ENCODE measurements at regions not wholly inside any gene's neighbourhood (a gene's known extent, or its start where the extent isn't known, plus 50 kb on each side); places are given as distances from the start of the nearest gene placed in this dataset.

- TF ChIP-seq CTCF (IDR thresholded peaks at IDR 0.05), result no peak
- no peak for TF ChIP-seq POLR2A (IDR thresholded peaks at IDR 0.05)
- WGBS, 4 donors, result 43 to 53% (median 48%) methylated on average over 3 of the region's 3 CpGs
- DNase-seq, result no peak
- no peak overlapping the region for H3K4me3 ChIP-seq
- no peaks in the 10 kb centered on the region for H3K9me3 ChIP-seq (replicated peaks in 1 of 3)
- H3K27ac ChIP-seq, result no peak overlapping the region
- intact Hi-C loops (cut with DNase I), result no loop called here
- H3K27me3 ChIP-seq, result peaks cover 4% of the 10 kb centered on the region
- H3K4me1 ChIP-seq (replicated peaks in 1 of 2), result no peaks in the 10 kb centered on the region
- no peaks in the 10 kb centered on the region for H3K36me3 ChIP-seq (replicated peaks in 1 of 2)
Observed at GRCh38 chr4:110799211-110799610, 176.3 kb upstream of the PITX2 start.

DNA sequence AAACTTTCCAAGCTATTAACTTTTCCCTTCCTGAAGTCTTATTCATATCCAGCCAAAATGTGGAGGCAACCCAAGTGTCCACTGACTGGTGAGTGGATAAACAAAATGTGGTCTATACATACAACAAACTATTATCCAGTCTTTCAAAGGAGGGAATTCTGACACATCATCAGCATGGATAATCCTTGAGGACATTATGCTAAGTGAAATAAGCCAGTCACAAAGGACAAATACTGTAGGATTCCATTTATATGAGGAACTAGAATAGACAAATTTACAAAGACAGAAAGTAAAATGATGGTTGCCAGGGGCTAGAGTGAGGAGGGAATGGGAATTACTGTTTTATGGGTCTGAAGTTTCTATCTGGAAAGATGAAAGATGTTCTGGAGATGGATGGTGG is 178.7 kb upstream of the PITX2 start:
- no peaks in the 10 kb centered on the region for H3K4me1 ChIP-seq (replicated peaks in 1 of 2)
- no peak for DNase-seq
- intact Hi-C loops (cut with DNase I), result no loop called here
- H3K27me3 ChIP-seq, result peaks cover 4% of the 10 kb centered on the region
- no peak overlapping the region for H3K4me3 ChIP-seq
- H3K9me3 ChIP-seq (replicated peaks in 1 of 3), result no peaks in the 10 kb centered on the region
- H3K36me3 ChIP-seq (replicated peaks in 1 of 2), result no peaks in the 10 kb centered on the region
- TF ChIP-seq CTCF (IDR thresholded peaks at IDR 0.05) (no peak), POLR2A (IDR thresholded peaks at IDR 0.05) (no peak)
- H3K27ac ChIP-seq, result no peak overlapping the region

DNA sequence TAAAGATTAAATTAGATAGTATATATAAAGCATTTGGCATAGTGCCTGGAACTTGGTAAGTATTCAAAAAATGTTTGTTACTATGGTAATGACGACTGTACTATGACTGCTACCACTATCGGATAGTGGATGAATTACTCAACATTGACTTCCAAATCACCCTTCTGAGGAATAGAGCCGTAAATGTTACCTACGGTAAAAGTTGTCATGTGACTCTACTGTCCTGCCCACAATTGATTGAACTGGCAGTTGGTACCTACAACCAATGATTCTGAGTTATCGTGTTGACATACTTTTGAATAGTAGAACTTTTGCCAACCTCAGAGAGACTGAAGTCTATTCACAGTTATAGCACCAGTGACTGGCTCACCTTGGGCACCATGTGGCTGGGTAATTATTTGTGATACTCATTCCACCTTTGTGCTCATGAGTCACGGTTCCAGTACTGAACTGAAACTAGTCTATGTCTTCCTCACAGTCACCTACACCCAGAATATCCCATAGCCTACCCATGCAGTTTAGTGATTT is 185.5 kb upstream of the PITX2 start:
- Histone ChIP-seq H3K9me3 (replicated peaks in 1 of 3) (no peaks in the 10 kb centered on the region), H3K27me3 (no peaks in the 10 kb centered on the region), H3K4me1 (replicated peaks in 1 of 2) (no peaks in the 10 kb centered on the region), H3K36me3 (replicated peaks in 1 of 2) (no peaks in the 10 kb centered on the region), H3K4me3 (no peak overlapping the region), H3K27ac (no peak overlapping the region)
- DNase-seq, result no peak
- intact Hi-C loops (cut with DNase I), result no loop called here
- TF ChIP-seq POLR2A (IDR thresholded peaks at IDR 0.05), result no peak
- TF ChIP-seq CTCF (IDR thresholded peaks at IDR 0.05), result no peak
- 77 to 80% (median 78%) methylated on average over 6 of the region's 6 CpGs for WGBS, 4 donors

DNA sequence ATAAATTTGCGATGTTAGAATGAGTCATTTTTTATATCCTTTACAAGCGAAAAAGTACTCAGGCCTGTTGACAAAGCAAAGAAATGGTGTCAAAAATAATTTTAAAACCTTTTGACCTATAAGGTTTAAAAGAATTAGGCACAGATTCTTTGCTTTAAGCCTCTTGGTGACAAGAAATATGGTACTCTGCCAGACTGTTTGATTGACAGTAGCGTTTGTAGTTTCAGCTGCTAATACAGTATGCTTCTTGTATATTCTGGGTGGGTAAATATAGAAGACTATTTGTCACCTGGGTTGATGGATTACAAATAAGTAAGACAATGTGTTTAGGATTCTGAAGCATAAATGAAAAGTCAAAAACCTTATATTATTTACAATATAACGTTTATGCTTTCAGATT is 193.1 kb upstream of the PITX2 start:
- no peak overlapping the region for H3K27ac ChIP-seq
- H3K27me3 ChIP-seq, result no peaks in the 10 kb centered on the region
- DNase-seq, result no peak
- no peaks in the 10 kb centered on the region for H3K4me1 ChIP-seq (replicated peaks in 1 of 2)
- WGBS, 4 donors, result 74 to 76% (median 76%) methylated on average over 4 of the region's 4 CpGs
- H3K9me3 ChIP-seq (replicated peaks in 1 of 3), result no peaks in the 10 kb centered on the region
- no peak for TF ChIP-seq POLR2A (IDR thresholded peaks at IDR 0.05)
- TF ChIP-seq CTCF (IDR thresholded peaks at IDR 0.05), result no peak
- H3K4me3 ChIP-seq, result no peak overlapping the region
- H3K36me3 ChIP-seq (replicated peaks in 1 of 2), result no peaks in the 10 kb centered on the region
- intact Hi-C loops (cut with DNase I), result no loop called here
